HCT116 (cell line): ENCODE measurements at regions not wholly inside any gene's neighbourhood (a gene's known extent, or its start where the extent isn't known, plus 50 kb on each side); places are given as distances from the start of the nearest gene placed in this dataset.

Experiments
- ATF3 ChIP-seq: IDR thresholded peaks from 2 replicates; pipeline ENCODE4 v1.6.1; 2012
- CTCF ChIP-seq, 3 experiments: fragments of 200-600 bp in 1 of 3; sonication (generic) in 1 of 3; IDR thresholded peaks in 2 of 3; conservative IDR thresholded peaks in 1 of 3; 2 replicates each; pipeline ENCODE4 v1.5.1; 2012 to 2017; ENCODE audit warnings: low read depth in 2 of 3, low read length in 2 of 3, antibody characterized with exemption in 1 of 3, borderline replicate concordance in 1 of 3, control low read depth in 1 of 3, mild to moderate bottlenecking in 1 of 3, mixed read lengths in 1 of 3, mixed run types in 1 of 3, moderate library complexity in 1 of 3; ENCODE audit not compliant: insufficient read depth in 1 of 3
- EZH2 ChIP-seq: fragments of 200-600 bp; sonication (generic); IDR thresholded peaks from 2 replicates; pipeline ENCODE4 v1.6.1; 2017; ENCODE audit warnings: antibody characterized with exemption, mixed run types
- JUND ChIP-seq: IDR thresholded peaks from 2 replicates; pipeline ENCODE4 v1.6.1; 2012
- REST ChIP-seq: IDR thresholded peaks from 2 replicates; pipeline ENCODE4 v1.6.1; 2012; ENCODE audit warnings: low read depth
- SIN3A ChIP-seq: IDR thresholded peaks from 2 replicates; pipeline ENCODE4 v1.6.1; 2012; ENCODE audit warnings: low read depth

GRCh38 chr4:110742143-110742542 is 119.3 kb upstream of the PITX2 start:
- TF ChIP-seq JUND (no peak), SIN3A (no peak), CTCF (IDR thresholded peaks at IDR 0.05 in 2 of 3, conservative IDR thresholded peaks at IDR 0.05 in 1 of 3; ENCODE audit: borderline replicate concordance in 1 of 3, insufficient read depth in 1 of 3, low read depth in 2 of 3, low read length in 2 of 3) (no peak), EZH2 (no peak), ATF3 (no peak), REST (no peak)
